Endothelial cell of umbilical vein (primary cell): ENCODE measurements at regions not wholly inside any gene's neighbourhood (a gene's known extent, or its start where the extent isn't known, plus 50 kb on each side); places are given as distances from the start of the nearest gene placed in this dataset.

ENCODE experiments used
- BruUV-seq: library from RNA; stranded (reverse); fragments of 400-500 nt; replicated peaks from 2 replicates; lab custom pipeline; 2021; lab: Mats Ljungman, UMichigan
- CTCF ChIA-PET: fragments of 300-600, 350-600 bp; sonication (Branson Sonifier 250); formaldehyde crosslinking; loops from one replicate; lab custom pipeline; 2021; ENCODE audit warnings: antibody characterized with exemption, inconsistent platforms; lab: Charles Lee
- POLR2A ChIA-PET: fragments of 300-600, 350-600 bp; sonication (Branson Sonifier 250); formaldehyde crosslinking; loops from one replicate; lab custom pipeline; 2021; ENCODE audit warnings: antibody characterized with exemption, inconsistent platforms; lab: Charles Lee
- DNase-seq: peaks from one replicate; pipeline ENCODE4 v3.0.0-alpha.2; 2011; ENCODE audit warnings: low read depth, low spot score
- FAIRE-seq: peaks from 2 replicates; lab custom pipeline; 2011; peaks lifted over from hg19 to GRCh38; lab: Jason Lieb, UNC
- H2AFZ ChIP-seq: 2 replicates; pipeline ENCODE4 v1.6.0; 2012; ENCODE audit warnings: low read depth, low read length, control low read depth, inconsistent platforms
- H3K27ac ChIP-seq: 2 replicates; pipeline ENCODE4 v1.5.1; 2011; ENCODE audit warnings: low read depth, mild to moderate bottlenecking, control low read depth, low read length, moderate library complexity; ENCODE audit not compliant: insufficient read depth
- H3K27me3 ChIP-seq, 2 experiments: 2 replicates each; pipeline versions ENCODE4 v1.6.0 to v1.6.1; 2011; ENCODE audit warnings: low read length in 2 of 2, mixed read lengths in 1 of 2; ENCODE audit not compliant: control insufficient read depth in 2 of 2, insufficient read depth in 2 of 2
- H3K36me3 ChIP-seq, 2 experiments: 2 replicates in 1 of 2; 3 replicates in 1 of 2; pipeline ENCODE4 v1.5.1; 2011; ENCODE audit warnings: low read length in 2 of 2, mild to moderate bottlenecking in 1 of 2, moderate library complexity in 1 of 2; ENCODE audit not compliant: control insufficient read depth in 2 of 2, insufficient read depth in 2 of 2; ENCODE audit errors: extremely low read depth in 1 of 2
- H3K4me1 ChIP-seq: 3 replicates; pipeline ENCODE4 v1.5.1; 2011; ENCODE audit warnings: mild to moderate bottlenecking, low read length; ENCODE audit not compliant: control insufficient read depth, insufficient read depth; ENCODE audit errors: extremely low read depth
- H3K4me2 ChIP-seq: 2 replicates; pipeline ENCODE4 v1.6.1; 2011; ENCODE audit warnings: low read length, control low read depth, mixed read lengths; ENCODE audit not compliant: insufficient read depth
- H3K4me3 ChIP-seq, 3 experiments: fragments of 200-600 bp in 1 of 3; sonication (generic), shearing (Covaris generic) in 1 of 3; replicated peaks in 1 of 3; 2 replicates each; pipeline ENCODE4 v1.5.1; 2011 to 2016; ENCODE audit warnings: control low read depth in 3 of 3, low read length in 3 of 3, mild to moderate bottlenecking in 2 of 3, inconsistent platforms in 1 of 3, low read depth in 1 of 3, moderate library complexity in 1 of 3; ENCODE audit not compliant: insufficient read depth in 1 of 3
- H3K79me2 ChIP-seq: 2 replicates; pipeline ENCODE4 v1.6.0; 2012; ENCODE audit warnings: low read length, inconsistent platforms; ENCODE audit not compliant: control insufficient read depth, insufficient read depth
- H3K9ac ChIP-seq: replicated peaks from 2 replicates; pipeline ENCODE3; 2011; ENCODE audit warnings: low read length, control low read depth; ENCODE audit not compliant: insufficient read depth; ENCODE audit errors: extremely low read depth
- H3K9me1 ChIP-seq: replicated peaks from 3 replicates; pipeline ENCODE4 v1.6.0; 2011; ENCODE audit warnings: mild to moderate bottlenecking, low read length; ENCODE audit not compliant: control insufficient read depth, insufficient read depth; ENCODE audit errors: extremely low read depth
- H3K9me3 ChIP-seq: replicated peaks from 2 replicates; pipeline ENCODE4 v1.5.1; 2012; ENCODE audit warnings: low read length, inconsistent platforms; ENCODE audit not compliant: control insufficient read depth, insufficient read depth
- H4K20me1 ChIP-seq: replicated peaks from 2 replicates; pipeline ENCODE3; 2011; ENCODE audit warnings: mild to moderate bottlenecking, low read length; ENCODE audit not compliant: control insufficient read depth, insufficient read depth; ENCODE audit errors: extremely low read depth
- CTCF ChIP-seq, 2 donors: IDR thresholded peaks; 1 replicate in 1 of 2; 2 replicates in 1 of 2; pipeline ENCODE4 v1.5.1; 2011; ENCODE audit warnings: low read length in 2 of 2, mild to moderate bottlenecking in 2 of 2, moderate library complexity in 2 of 2, control low read depth in 1 of 2, inconsistent platforms in 1 of 2, low read depth in 1 of 2; ENCODE audit not compliant: insufficient read depth in 1 of 2; ENCODE audit errors: extremely low read depth in 1 of 2
- EZH2 ChIP-seq: IDR thresholded peaks from 2 replicates; pipeline ENCODE4 v1.6.1; 2012; ENCODE audit warnings: borderline replicate concordance, low read depth, mild to moderate bottlenecking, moderate library complexity, low read length, inconsistent platforms; ENCODE audit not compliant: severe bottlenecking
- FOS ChIP-seq: IDR thresholded peaks from 2 replicates; pipeline ENCODE4 v1.6.1; 2011; ENCODE audit warnings: mild to moderate bottlenecking, low read length, moderate library complexity, borderline replicate concordance; ENCODE audit not compliant: insufficient read depth
- GATA2 ChIP-seq: IDR thresholded peaks from 2 replicates; pipeline ENCODE4 v1.7.0; 2011; ENCODE audit warnings: low read depth, mild to moderate bottlenecking, moderate library complexity, mixed read lengths, low read length; ENCODE audit not compliant: insufficient read length, insufficient read depth
- JUN ChIP-seq: IDR thresholded peaks from 2 replicates; pipeline ENCODE4 v1.6.1; 2011; ENCODE audit warnings: borderline replicate concordance, low read depth; ENCODE audit not compliant: insufficient read length, insufficient read depth
- MAX ChIP-seq: IDR thresholded peaks from 2 replicates; pipeline ENCODE4 v1.6.1; 2011; ENCODE audit not compliant: insufficient read depth, insufficient read length
- MYC ChIP-seq: IDR thresholded peaks from one replicate; pipeline ENCODE4 v1.6.1; 2011; ENCODE audit warnings: mild to moderate bottlenecking, low read depth, low read length
- POLR2A ChIP-seq: IDR thresholded peaks from 2 replicates; pipeline ENCODE4 v1.6.1; 2012; ENCODE audit warnings: low read depth, mild to moderate bottlenecking, control low read depth, low read length
- POLR2AphosphoS5 ChIP-seq: IDR thresholded peaks from 2 replicates; pipeline ENCODE4 v1.6.1; 2012; ENCODE audit warnings: low read depth, mild to moderate bottlenecking, control low read depth, low read length, moderate library complexity; ENCODE audit not compliant: insufficient read depth
- dilution Hi-C: fragments of 300-500 bp; cut with MboI; formaldehyde crosslinking; loops from one replicate; pipeline ENCODE4 v1.15.0; 2019; ENCODE audit warnings: low sequenced_read_pairs; ENCODE audit not compliant: extremely low pct_ligation_motif_present
- intact Hi-C: fragments of 100-400 bp; cut with micrococcal nuclease; formaldehyde crosslinking; loops from one replicate; pipeline ENCODE4 v1.10.0; 2022

GRCh38 chr13:39233519-39233918, 195.3 kb downstream of the NHLRC3 start:
- no peaks in the 10 kb centered on the region for H3K79me2 ChIP-seq
- ChIA-PET CTCF (no interaction called here), POLR2A (no interaction called here)
- H3K4me3 ChIP-seq, result no peak overlapping the region
- H3K9ac ChIP-seq, result no peak overlapping the region
- H3K9me1 ChIP-seq, result no peaks in the 10 kb centered on the region
- no peak overlapping the region for H2AFZ ChIP-seq
- FAIRE-seq (no peak), DNase-seq (no peak)
- no peak overlapping the region for H3K4me2 ChIP-seq
- H3K27ac ChIP-seq, result no peak overlapping the region
- dilution Hi-C loops (no loop called here), intact Hi-C loops (no loop called here)
- TF ChIP-seq FOS, result no peak
- TF ChIP-seq EZH2, result no peak
- no peak for TF ChIP-seq JUN
- no peak for TF ChIP-seq MYC
- TF ChIP-seq MAX, result no peak
- no peak for TF ChIP-seq CTCF (IDR thresholded peaks at IDR 0.05; ENCODE audit: extremely low read depth in 1 of 2, insufficient read depth in 1 of 2, low read depth in 1 of 2, low read length in 2 of 2)
- no peak for TF ChIP-seq GATA2
- TF ChIP-seq POLR2A, result no peak
- no peak for TF ChIP-seq POLR2AphosphoS5
- H3K4me1 ChIP-seq, result no peaks in the 10 kb centered on the region
- H3K36me3 ChIP-seq, result no peaks in the 10 kb centered on the region
- peaks cover 8 to 19% of the 10 kb centered on the region in 2 experiments for H3K27me3 ChIP-seq
- no TSS peak for BruUV-seq
- H4K20me1 ChIP-seq, result no peaks in the 10 kb centered on the region
- no peaks in the 10 kb centered on the region for H3K9me3 ChIP-seq
